HepG2 (cell line): ENCODE measurements at regions not wholly inside any gene's neighbourhood (a gene's known extent, or its start where the extent isn't known, plus 50 kb on each side); places are given as distances from the start of the nearest gene placed in this dataset.

Source experiments
- ATAC-seq: fragments of 200-7000 bp; cut with Tn5 transposase; 3 replicates; pipeline ENCODE4 v1.9.1; 2020; ENCODE audit warnings: mild to moderate bottlenecking, moderate library complexity
- BruUV-seq: library from RNA; stranded (reverse); fragments of 400-500 nt; replicated peaks from 2 replicates; lab custom pipeline; 2021; lab: Mats Ljungman, UMichigan
- CTCF ChIA-PET: fragments of 300-600 bp; formaldehyde crosslinking; extraction: SDS; loops from one replicate; lab custom pipeline; 2021; ENCODE audit warnings: low total read pairs, inconsistent platforms, low intra/inter-chr PET ratio; lab: Yijun Ruan, JAX
- POLR2A ChIA-PET: fragments of 350-600 bp; sonication (Branson Sonifier 250); formaldehyde crosslinking; loops from one replicate; lab custom pipeline; 2020; ENCODE audit warnings: antibody characterized with exemption, inconsistent platforms; lab: Yijun Ruan, JAX
- DNase-seq: peaks from one replicate; pipeline ENCODE4 v3.0.0-alpha.2; 2015; ENCODE audit warnings: low spot score
- FAIRE-seq: peaks from 3 replicates; lab custom pipeline; 2011; peaks lifted over from hg19 to GRCh38; lab: Jason Lieb, UNC
- H2AFZ ChIP-seq: one replicate; pipeline ENCODE4 v1.6.1; 2011; ENCODE audit warnings: low read length, inconsistent platforms
- H3K27ac ChIP-seq: fragments of 300-600 bp; 3 replicates; pipeline ENCODE4 v1.8.0; 2011; ENCODE audit warnings: mixed run types, mild to moderate bottlenecking, mixed read lengths, low read length, inconsistent platforms; ENCODE audit not compliant: insufficient read depth; ENCODE audit errors: extremely low read length
- H3K27me3 ChIP-seq, 2 experiments: fragments of 200-600 bp in 1 of 2; 2 replicates in 1 of 2; 3 replicates in 1 of 2; pipeline versions ENCODE4 v1.6.0 to v1.8.0; 2011; ENCODE audit warnings: low read length in 2 of 2, mild to moderate bottlenecking in 2 of 2, moderate library complexity in 2 of 2, inconsistent platforms in 1 of 2; ENCODE audit not compliant: insufficient read depth in 2 of 2, control insufficient read depth in 1 of 2
- H3K36me3 ChIP-seq, 2 experiments: fragments of 200-600 bp in 1 of 2; replicated peaks in 1 of 2; 2 replicates in 1 of 2; 3 replicates in 1 of 2; pipeline versions ENCODE4 v1.5.1 to v1.8.0; 2011; ENCODE audit warnings: low read length in 2 of 2, inconsistent platforms in 1 of 2; ENCODE audit not compliant: insufficient read depth in 2 of 2, control insufficient read depth in 1 of 2
- H3K4me1 ChIP-seq: 2 replicates; pipeline ENCODE4 v1.5.1; 2012; ENCODE audit warnings: low read length, inconsistent platforms; ENCODE audit not compliant: insufficient read depth
- H3K4me2 ChIP-seq: 2 replicates; pipeline ENCODE4 v1.6.0; 2011; ENCODE audit warnings: low read depth, low read length, inconsistent platforms
- H3K4me3 ChIP-seq, 3 experiments: fragments of 200-600 bp in 1 of 3; sonication (generic), shearing (Covaris generic) in 1 of 3; replicated peaks in 1 of 3; 2 replicates each; pipeline ENCODE4 v1.5.1; 2011 to 2016; ENCODE audit warnings: low read length in 3 of 3, inconsistent platforms in 2 of 3, low read depth in 2 of 3, mild to moderate bottlenecking in 2 of 3, control low read depth in 1 of 3, mixed read lengths in 1 of 3; ENCODE audit not compliant: insufficient read depth in 1 of 3
- H3K79me2 ChIP-seq: one replicate; pipeline ENCODE4 v1.6.1; 2011; ENCODE audit warnings: low read length, inconsistent platforms; ENCODE audit not compliant: insufficient read depth
- H3K9ac ChIP-seq: 2 replicates; pipeline ENCODE4 v1.6.0; 2011; ENCODE audit warnings: mild to moderate bottlenecking, low read depth, low read length, inconsistent platforms; ENCODE audit not compliant: insufficient read depth
- H3K9me3 ChIP-seq: 2 replicates; pipeline ENCODE4 v1.5.1; 2012; ENCODE audit warnings: mild to moderate bottlenecking, low read length
- H4K20me1 ChIP-seq: 2 replicates; pipeline ENCODE4 v1.6.0; 2011; ENCODE audit warnings: inconsistent platforms, mild to moderate bottlenecking, low read length, moderate library complexity; ENCODE audit not compliant: insufficient read depth
- FOXA1 ChIP-seq, 2 experiments: fragments of 450-650 bp in 1 of 2; sonication (generic) in 1 of 2; formaldehyde crosslinking in 1 of 2; IDR thresholded peaks; 2 replicates each; pipeline versions ENCODE4 v1.4.0 to v1.6.1; 2016 to 2020; ENCODE audit warnings: missing genetic modification reagents in 1 of 2
- HHEX ChIP-seq: IDR thresholded peaks from 2 replicates; pipeline ENCODE4 v1.6.1; 2016; ENCODE audit warnings: control low read depth
- HNRNPLL ChIP-seq: fragments of 200-400 bp; formaldehyde crosslinking; IDR thresholded peaks from 2 replicates; pipeline ENCODE4 v1.6.1; 2017; ENCODE audit warnings: mild to moderate bottlenecking, low read depth, low read length; ENCODE audit not compliant: poor library complexity, severe bottlenecking
- JUND ChIP-seq: sonication (generic); formaldehyde crosslinking; IDR thresholded peaks from 2 replicates; pipeline ENCODE4 v1.8.0; 2022; ENCODE audit warnings: mild to moderate bottlenecking, missing genetic modification reagents
- KDM2A ChIP-seq: sonication (generic); formaldehyde crosslinking; IDR thresholded peaks from 2 replicates; pipeline ENCODE4 v1.4.0; 2020; ENCODE audit warnings: low read depth, missing genetic modification reagents, borderline replicate concordance
- POLR2A ChIP-seq, 2 experiments: IDR thresholded peaks; 2 replicates each; pipeline ENCODE4 v1.6.1; 2011; ENCODE audit warnings: low read depth in 2 of 2, low read length in 2 of 2, mild to moderate bottlenecking in 1 of 2, moderate library complexity in 1 of 2; ENCODE audit not compliant: insufficient read depth in 1 of 2
- REL ChIP-seq: sonication (generic); formaldehyde crosslinking; conservative IDR thresholded peaks from 2 replicates; pipeline ENCODE4 v1.8.0; 2022; ENCODE audit warnings: mild to moderate bottlenecking, missing genetic modification reagents, moderate library complexity
- TFDP1 ChIP-seq: IDR thresholded peaks from 2 replicates; pipeline ENCODE4 v1.6.1; 2016; ENCODE audit warnings: missing compliant biosample characterization, missing genetic modification reagents, borderline replicate concordance
- ZFP36 ChIP-seq: fragments of 150-350 bp; IDR thresholded peaks from 2 replicates; pipeline ENCODE4 v1.6.1; 2018; ENCODE audit warnings: borderline replicate concordance, low read length, low read depth; ENCODE audit not compliant: partially characterized antibody
- ZXDC ChIP-seq: sonication (generic); formaldehyde crosslinking; IDR thresholded peaks from 2 replicates; pipeline ENCODE4 v1.5.0; 2020; ENCODE audit warnings: mild to moderate bottlenecking, missing genetic modification reagents
- WGBS: methylation state at CpG from one replicate; pipeline ENCODE4 v1.1.6; 2017; ENCODE audit warnings: low lambda C conversion rate; 5-methylcytosine and 5-hydroxymethylcytosine counted together
- in situ Hi-C: cut with HindIII; loops from 2 replicates; pipeline ENCODE4 v1.10.0; 2017; ENCODE audit warnings: low pct_unique_long_range_greater_than_20kb; ENCODE audit not compliant: extremely low pct_ligation_motif_present
- intact Hi-C: fragments of 100-400 bp; cut with micrococcal nuclease; formaldehyde crosslinking; loops from one replicate; pipeline ENCODE4 v1.10.0; 2022; ENCODE audit not compliant: unreplicated experiment

DNA sequence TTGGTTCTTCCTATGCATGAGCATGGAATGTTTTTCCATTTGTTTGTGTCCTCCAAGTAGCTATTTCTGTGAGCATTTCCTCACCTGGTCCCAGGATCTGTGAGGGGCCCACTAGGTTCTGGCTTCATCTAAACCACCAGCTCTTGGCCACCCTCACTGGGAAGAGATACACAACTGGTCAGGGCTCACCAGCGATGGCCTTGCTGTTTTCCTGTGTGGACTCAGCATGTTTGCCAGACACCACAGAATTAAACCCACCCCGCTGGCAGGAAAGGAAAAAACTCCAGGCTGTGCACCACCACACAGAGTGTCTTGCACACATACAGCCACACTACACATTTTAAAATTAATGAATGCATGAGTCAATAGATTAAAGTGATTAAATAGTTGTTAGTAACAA is 65.1 kb upstream of the NXT1 start (continued):
- TF ChIP-seq TFDP1 (CRISPR knock-in tag) = no peak
- TF ChIP-seq KDM2A (CRISPR knock-in tag) = no peak
- no peak for TF ChIP-seq ZFP36
- no peak for TF ChIP-seq REL (CRISPR knock-in tag)
- no peak for TF ChIP-seq HNRNPLL

- no TSS peak for BruUV-seq
- Histone ChIP-seq H3K4me2 (no peak overlapping the region), H3K36me3 (no peaks in the 10 kb centered on the region), H3K9me3 (no peaks in the 10 kb centered on the region), H3K4me1 (peaks cover 10% of the 10 kb centered on the region; the same call in 1 of the 2 replicates), H3K4me3 (no peak overlapping the region), H4K20me1 (no peaks in the 10 kb centered on the region), H2AFZ (no peak overlapping the region), H3K79me2 (no peaks in the 10 kb centered on the region), H3K27me3 (peaks cover 0 to 2% of the 10 kb centered on the region in 2 experiments; a peak in 1 of 5 replicates), H3K9ac (no peak overlapping the region), H3K27ac (no peak overlapping the region)
- ChIA-PET CTCF (no interaction called here), POLR2A (no interaction called here)
- ATAC-seq = no peak
- no peak for DNase-seq
- TF ChIP-seq FOXA1 (IDR thresholded peaks at IDR 0.05) = no peak
- no peak for TF ChIP-seq FOXA1 (CRISPR knock-in tag; IDR thresholded peaks at IDR 0.05)
- TF ChIP-seq JUND (CRISPR knock-in tag) = no peak
- no peak for TF ChIP-seq POLR2A (IDR thresholded peaks at IDR 0.05; ENCODE audit: insufficient read depth in 1 of 2, low read depth in 2 of 2, low read length in 2 of 2)
- TF ChIP-seq HHEX (CRISPR knock-in tag) = no peak
- no peak for TF ChIP-seq ZXDC (CRISPR knock-in tag)
- in situ Hi-C loops = no loop called here
- no peak for FAIRE-seq
- intact Hi-C loops = no loop called here
- 62% methylated on average over 2 of the region's 2 CpGs for WGBS
Observed at GRCh38 chr20:23284009-23284408, 66.6 kb upstream of the NXT1 start.
